Endothelial cell of umbilical vein (primary cell): ENCODE measurements at regions not wholly inside any gene's neighbourhood (a gene's known extent, or its start where the extent isn't known, plus 50 kb on each side); places are given as distances from the start of the nearest gene placed in this dataset.

Experiments used
- BruUV-seq: library from RNA; stranded (reverse); fragments of 400-500 nt; replicated peaks from 2 replicates; lab custom pipeline; 2021; lab: Mats Ljungman, UMichigan
- CTCF ChIA-PET: fragments of 300-600, 350-600 bp; sonication (Branson Sonifier 250); formaldehyde crosslinking; loops from one replicate; lab custom pipeline; 2021; ENCODE audit warnings: antibody characterized with exemption, inconsistent platforms; lab: Charles Lee
- POLR2A ChIA-PET: fragments of 300-600, 350-600 bp; sonication (Branson Sonifier 250); formaldehyde crosslinking; loops from one replicate; lab custom pipeline; 2021; ENCODE audit warnings: antibody characterized with exemption, inconsistent platforms; lab: Charles Lee
- DNase-seq: peaks from one replicate; pipeline ENCODE4 v3.0.0-alpha.2; 2011; ENCODE audit warnings: low read depth, low spot score
- FAIRE-seq: peaks from 2 replicates; lab custom pipeline; 2011; peaks lifted over from hg19 to GRCh38; lab: Jason Lieb, UNC
- H2AFZ ChIP-seq: 2 replicates; pipeline ENCODE4 v1.6.0; 2012; ENCODE audit warnings: low read depth, low read length, control low read depth, inconsistent platforms
- H3K27ac ChIP-seq: 2 replicates; pipeline ENCODE4 v1.5.1; 2011; ENCODE audit warnings: low read depth, mild to moderate bottlenecking, control low read depth, low read length, moderate library complexity; ENCODE audit not compliant: insufficient read depth
- H3K27me3 ChIP-seq, 2 experiments: 2 replicates each; pipeline versions ENCODE4 v1.6.0 to v1.6.1; 2011; ENCODE audit warnings: low read length in 2 of 2, mixed read lengths in 1 of 2; ENCODE audit not compliant: control insufficient read depth in 2 of 2, insufficient read depth in 2 of 2
- H3K36me3 ChIP-seq, 2 experiments: 2 replicates in 1 of 2; 3 replicates in 1 of 2; pipeline ENCODE4 v1.5.1; 2011; ENCODE audit warnings: low read length in 2 of 2, mild to moderate bottlenecking in 1 of 2, moderate library complexity in 1 of 2; ENCODE audit not compliant: control insufficient read depth in 2 of 2, insufficient read depth in 2 of 2; ENCODE audit errors: extremely low read depth in 1 of 2
- H3K4me1 ChIP-seq: 3 replicates; pipeline ENCODE4 v1.5.1; 2011; ENCODE audit warnings: mild to moderate bottlenecking, low read length; ENCODE audit not compliant: control insufficient read depth, insufficient read depth; ENCODE audit errors: extremely low read depth
- H3K4me2 ChIP-seq: 2 replicates; pipeline ENCODE4 v1.6.1; 2011; ENCODE audit warnings: low read length, control low read depth, mixed read lengths; ENCODE audit not compliant: insufficient read depth
- H3K4me3 ChIP-seq, 3 experiments: fragments of 200-600 bp in 1 of 3; sonication (generic), shearing (Covaris generic) in 1 of 3; replicated peaks in 1 of 3; 2 replicates each; pipeline ENCODE4 v1.5.1; 2011 to 2016; ENCODE audit warnings: control low read depth in 3 of 3, low read length in 3 of 3, mild to moderate bottlenecking in 2 of 3, inconsistent platforms in 1 of 3, low read depth in 1 of 3, moderate library complexity in 1 of 3; ENCODE audit not compliant: insufficient read depth in 1 of 3
- H3K79me2 ChIP-seq: 2 replicates; pipeline ENCODE4 v1.6.0; 2012; ENCODE audit warnings: low read length, inconsistent platforms; ENCODE audit not compliant: control insufficient read depth, insufficient read depth
- H3K9ac ChIP-seq: replicated peaks from 2 replicates; pipeline ENCODE3; 2011; ENCODE audit warnings: low read length, control low read depth; ENCODE audit not compliant: insufficient read depth; ENCODE audit errors: extremely low read depth
- H3K9me1 ChIP-seq: replicated peaks from 3 replicates; pipeline ENCODE4 v1.6.0; 2011; ENCODE audit warnings: mild to moderate bottlenecking, low read length; ENCODE audit not compliant: control insufficient read depth, insufficient read depth; ENCODE audit errors: extremely low read depth
- H3K9me3 ChIP-seq: replicated peaks from 2 replicates; pipeline ENCODE4 v1.5.1; 2012; ENCODE audit warnings: low read length, inconsistent platforms; ENCODE audit not compliant: control insufficient read depth, insufficient read depth
- H4K20me1 ChIP-seq: replicated peaks from 2 replicates; pipeline ENCODE3; 2011; ENCODE audit warnings: mild to moderate bottlenecking, low read length; ENCODE audit not compliant: control insufficient read depth, insufficient read depth; ENCODE audit errors: extremely low read depth
- CTCF ChIP-seq, 2 donors: IDR thresholded peaks; 1 replicate in 1 of 2; 2 replicates in 1 of 2; pipeline ENCODE4 v1.5.1; 2011; ENCODE audit warnings: low read length in 2 of 2, mild to moderate bottlenecking in 2 of 2, moderate library complexity in 2 of 2, control low read depth in 1 of 2, inconsistent platforms in 1 of 2, low read depth in 1 of 2; ENCODE audit not compliant: insufficient read depth in 1 of 2; ENCODE audit errors: extremely low read depth in 1 of 2
- EZH2 ChIP-seq: IDR thresholded peaks from 2 replicates; pipeline ENCODE4 v1.6.1; 2012; ENCODE audit warnings: borderline replicate concordance, low read depth, mild to moderate bottlenecking, moderate library complexity, low read length, inconsistent platforms; ENCODE audit not compliant: severe bottlenecking
- FOS ChIP-seq: IDR thresholded peaks from 2 replicates; pipeline ENCODE4 v1.6.1; 2011; ENCODE audit warnings: mild to moderate bottlenecking, low read length, moderate library complexity, borderline replicate concordance; ENCODE audit not compliant: insufficient read depth
- GATA2 ChIP-seq: IDR thresholded peaks from 2 replicates; pipeline ENCODE4 v1.7.0; 2011; ENCODE audit warnings: low read depth, mild to moderate bottlenecking, moderate library complexity, mixed read lengths, low read length; ENCODE audit not compliant: insufficient read length, insufficient read depth
- JUN ChIP-seq: IDR thresholded peaks from 2 replicates; pipeline ENCODE4 v1.6.1; 2011; ENCODE audit warnings: borderline replicate concordance, low read depth; ENCODE audit not compliant: insufficient read length, insufficient read depth
- MAX ChIP-seq: IDR thresholded peaks from 2 replicates; pipeline ENCODE4 v1.6.1; 2011; ENCODE audit not compliant: insufficient read depth, insufficient read length
- MYC ChIP-seq: IDR thresholded peaks from one replicate; pipeline ENCODE4 v1.6.1; 2011; ENCODE audit warnings: mild to moderate bottlenecking, low read depth, low read length
- POLR2A ChIP-seq: IDR thresholded peaks from 2 replicates; pipeline ENCODE4 v1.6.1; 2012; ENCODE audit warnings: low read depth, mild to moderate bottlenecking, control low read depth, low read length
- POLR2AphosphoS5 ChIP-seq: IDR thresholded peaks from 2 replicates; pipeline ENCODE4 v1.6.1; 2012; ENCODE audit warnings: low read depth, mild to moderate bottlenecking, control low read depth, low read length, moderate library complexity; ENCODE audit not compliant: insufficient read depth
- dilution Hi-C: fragments of 300-500 bp; cut with MboI; formaldehyde crosslinking; loops from one replicate; pipeline ENCODE4 v1.15.0; 2019; ENCODE audit warnings: low sequenced_read_pairs; ENCODE audit not compliant: extremely low pct_ligation_motif_present
- intact Hi-C: fragments of 100-400 bp; cut with micrococcal nuclease; formaldehyde crosslinking; loops from one replicate; pipeline ENCODE4 v1.10.0; 2022

- DNase-seq (no peak), FAIRE-seq (no peak)
- no peak overlapping the region for H2AFZ ChIP-seq
- no peaks in the 10 kb centered on the region for H3K9me1 ChIP-seq
- H3K4me2 ChIP-seq: no peak overlapping the region
- no peaks in the 10 kb centered on the region for H3K36me3 ChIP-seq
- H3K27ac ChIP-seq: no peak overlapping the region
- no peaks in the 10 kb centered on the region for H3K79me2 ChIP-seq
- H3K9me3 ChIP-seq: no peaks in the 10 kb centered on the region
- no peaks in the 10 kb centered on the region for H4K20me1 ChIP-seq
- TF ChIP-seq POLR2AphosphoS5 (no peak), MAX (no peak), EZH2 (no peak), FOS (no peak), GATA2 (no peak), JUN (no peak), MYC (no peak), CTCF (IDR thresholded peaks at IDR 0.05; ENCODE audit: extremely low read depth in 1 of 2, insufficient read depth in 1 of 2, low read depth in 1 of 2, low read length in 2 of 2) (no peak), POLR2A (no peak)
- ChIA-PET CTCF (no interaction called here), POLR2A (no interaction called here)
- BruUV-seq: no TSS peak
- intact Hi-C loops: no loop called here
- no peak overlapping the region for H3K4me3 ChIP-seq
- peaks cover 3% of the 10 kb centered on the region for H3K4me1 ChIP-seq
- no peaks in the 10 kb centered on the region for H3K27me3 ChIP-seq
- no peak overlapping the region for H3K9ac ChIP-seq
- dilution Hi-C loops: no loop called here
Measured at GRCh38 chr12:108440736-108441135, 74.3 kb upstream of the FICD start.
